HG03066 (cell line): ENCODE measurements at regions not wholly inside any gene's neighbourhood (a gene's known extent, or its start where the extent isn't known, plus 50 kb on each side); places are given as distances from the start of the nearest gene placed in this dataset.

Source experiments
- ATAC-seq: cut with Tn5 transposase; IDR thresholded peaks from one replicate; pipeline ENCODE4 v1.9.1; 2021; ENCODE audit warnings: low read depth; ENCODE audit not compliant: unreplicated experiment

DNA sequence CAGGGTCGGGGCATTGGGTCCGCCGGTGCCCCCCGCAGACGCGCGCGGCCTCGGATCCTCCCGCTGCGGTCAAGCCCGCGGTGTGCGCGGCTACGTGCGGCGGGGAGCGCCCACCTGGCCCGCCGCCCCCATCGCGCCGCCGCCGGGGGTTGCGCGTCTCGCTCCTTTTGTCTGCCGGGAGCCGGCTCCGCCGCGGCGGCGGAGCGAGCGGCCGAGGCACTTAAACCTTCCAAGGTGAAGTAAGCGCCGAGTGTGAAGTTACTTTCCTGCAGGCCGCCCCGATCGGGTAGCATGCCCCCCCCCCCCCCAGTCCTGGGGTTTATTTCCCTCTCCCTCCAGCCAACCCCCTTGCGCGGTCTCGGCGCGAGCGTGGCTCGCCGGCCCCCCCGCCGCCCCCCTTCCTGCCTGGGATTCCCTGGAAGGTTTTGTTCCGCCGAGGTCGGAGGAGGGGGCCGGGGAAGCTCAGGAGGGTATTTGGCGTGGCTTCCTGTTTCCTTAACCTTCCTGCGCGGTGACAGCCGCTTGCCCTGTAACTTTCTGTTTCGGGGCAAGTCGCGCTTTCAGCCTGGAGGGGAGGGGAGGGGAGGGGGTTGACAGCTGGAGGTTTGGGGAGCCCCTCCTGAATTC, 56.6 kb upstream of the GSE1 start:
- ATAC-seq: no peak

DNA sequence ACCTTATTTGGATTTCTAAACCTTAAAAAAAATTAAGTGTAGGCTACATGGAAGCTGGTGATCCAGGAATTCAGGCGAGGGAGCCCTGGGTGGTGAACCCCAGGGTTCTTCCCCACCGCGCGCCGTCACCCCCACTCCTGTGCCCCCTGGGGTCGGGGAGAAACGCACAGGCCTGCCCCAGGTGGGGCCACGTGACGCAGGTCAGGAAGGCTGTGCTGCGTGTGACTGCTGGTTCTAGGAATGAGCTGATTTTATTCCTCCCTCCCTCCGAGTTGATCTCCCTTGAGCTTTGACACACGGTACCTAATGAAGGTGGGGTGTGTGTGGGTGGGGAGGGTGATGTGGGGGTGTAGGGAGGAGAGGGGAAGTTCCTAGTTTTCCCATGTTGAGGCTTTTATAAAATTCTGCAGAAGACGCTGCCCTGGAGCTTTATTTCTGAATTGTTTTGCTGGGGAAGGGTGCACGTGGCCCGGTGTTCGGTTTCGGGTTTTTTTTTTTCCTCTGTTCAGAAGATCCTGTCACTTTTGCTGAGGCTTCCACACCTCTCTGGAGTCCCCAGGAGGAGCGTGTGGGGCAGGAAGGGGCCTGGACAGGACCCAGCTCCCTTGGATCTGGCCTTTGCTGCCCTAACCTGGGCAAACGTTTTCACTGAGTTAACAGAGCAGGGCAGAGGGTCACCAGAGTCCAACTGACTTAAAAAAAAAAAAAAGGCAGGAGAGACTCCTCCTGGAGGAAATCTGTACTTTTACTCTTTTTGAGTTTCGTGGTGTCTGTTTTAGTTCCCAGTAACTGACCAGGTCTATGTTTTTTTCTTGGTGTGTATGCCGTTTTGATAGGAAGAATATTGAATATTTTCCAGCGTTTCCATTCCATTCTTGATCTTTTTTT, 55.8 kb upstream of the GSE1 start:
- no peak for ATAC-seq

DNA sequence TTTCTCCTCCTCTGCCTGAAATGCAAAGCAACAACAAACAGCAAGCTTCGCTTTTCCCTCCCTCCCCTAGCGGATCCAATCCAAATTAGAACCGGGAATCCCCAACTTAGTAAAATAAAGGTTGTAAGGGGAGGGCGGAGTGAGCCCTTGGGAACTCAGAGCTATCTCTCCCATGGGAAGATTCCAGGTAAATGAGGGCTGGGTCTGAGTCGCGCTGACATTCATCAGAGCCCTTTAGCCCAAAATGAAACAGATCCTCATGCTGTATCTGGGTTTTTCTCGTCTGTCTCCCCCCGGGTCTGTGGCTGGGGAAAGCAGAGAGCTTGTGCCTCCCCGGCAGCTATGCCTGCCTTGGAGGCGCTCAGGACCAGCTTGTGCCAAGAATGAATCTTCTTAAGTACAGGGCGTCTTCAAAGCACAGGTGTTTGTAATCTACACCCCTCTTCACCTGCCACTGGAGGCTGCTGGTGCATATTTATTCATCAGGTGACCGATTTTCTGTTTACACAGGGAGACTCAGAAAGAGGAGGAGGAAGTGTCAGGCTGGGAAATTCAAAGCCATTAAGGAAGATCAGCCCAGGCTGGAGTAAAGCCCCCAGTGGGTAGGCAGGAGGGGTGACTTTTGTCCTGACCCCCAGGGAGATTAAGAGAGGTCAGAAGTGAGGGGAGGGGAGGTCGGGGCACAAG, 55.0 kb upstream of the GSE1 start:
- no peak for ATAC-seq

DNA sequence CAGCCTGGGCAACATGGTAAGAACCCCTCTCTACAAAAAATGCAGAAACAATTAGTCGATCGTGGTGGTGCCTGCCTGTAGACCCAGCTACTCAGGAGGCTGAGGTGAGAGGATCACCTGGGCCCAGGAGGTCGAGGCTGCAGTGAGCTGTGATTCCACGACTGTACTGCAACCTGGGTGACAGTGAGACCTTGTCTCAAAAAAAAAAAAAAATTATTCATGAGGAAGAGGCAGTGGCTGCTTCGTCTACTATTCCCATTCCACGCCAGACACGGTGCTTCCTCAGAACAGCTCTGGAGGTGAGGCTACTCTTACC, 52.2 kb upstream of the GSE1 start:
- no peak for ATAC-seq

DNA sequence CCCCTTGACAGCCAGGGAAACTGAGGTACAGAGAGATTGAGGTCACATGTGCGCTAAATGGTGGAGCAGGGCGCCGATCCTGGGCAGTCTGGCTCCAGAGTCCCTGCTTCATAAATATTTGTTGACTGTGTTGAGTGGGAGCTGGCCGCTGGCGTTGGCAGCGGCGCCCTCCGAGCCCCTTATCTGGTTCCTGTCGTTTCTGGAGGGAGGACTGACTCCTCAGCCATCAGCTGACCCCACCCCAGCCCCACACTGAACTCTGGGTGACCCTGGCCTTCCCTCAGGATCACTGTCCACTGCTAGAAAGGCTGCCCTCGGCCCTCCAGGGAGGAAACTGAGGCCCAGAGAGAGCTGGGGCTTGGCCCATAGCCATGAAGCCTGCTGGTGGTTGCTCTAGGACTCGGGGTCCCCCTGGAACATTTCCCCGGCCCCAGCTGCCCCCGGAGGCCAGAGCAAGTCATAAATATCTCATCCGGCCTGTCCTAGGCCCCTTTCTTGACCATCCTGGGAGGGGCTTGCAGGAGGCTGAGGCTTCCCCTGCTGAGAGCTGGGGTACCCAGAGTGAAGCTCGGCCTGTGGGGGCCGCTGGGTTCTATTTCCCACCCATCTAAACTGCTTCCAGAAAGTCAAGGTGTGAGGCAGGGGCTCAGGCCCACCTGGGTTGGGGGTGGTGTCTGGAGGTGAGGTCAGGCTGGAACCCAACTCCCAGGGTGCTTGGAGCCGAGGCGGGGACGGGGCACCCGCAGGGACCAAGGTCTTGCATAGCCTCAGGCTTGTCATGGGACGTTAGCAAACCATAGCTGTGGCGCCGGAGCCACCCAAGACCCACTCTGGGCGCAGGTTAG, 51.7 kb upstream of the GSE1 start:
- no peak for ATAC-seq

DNA sequence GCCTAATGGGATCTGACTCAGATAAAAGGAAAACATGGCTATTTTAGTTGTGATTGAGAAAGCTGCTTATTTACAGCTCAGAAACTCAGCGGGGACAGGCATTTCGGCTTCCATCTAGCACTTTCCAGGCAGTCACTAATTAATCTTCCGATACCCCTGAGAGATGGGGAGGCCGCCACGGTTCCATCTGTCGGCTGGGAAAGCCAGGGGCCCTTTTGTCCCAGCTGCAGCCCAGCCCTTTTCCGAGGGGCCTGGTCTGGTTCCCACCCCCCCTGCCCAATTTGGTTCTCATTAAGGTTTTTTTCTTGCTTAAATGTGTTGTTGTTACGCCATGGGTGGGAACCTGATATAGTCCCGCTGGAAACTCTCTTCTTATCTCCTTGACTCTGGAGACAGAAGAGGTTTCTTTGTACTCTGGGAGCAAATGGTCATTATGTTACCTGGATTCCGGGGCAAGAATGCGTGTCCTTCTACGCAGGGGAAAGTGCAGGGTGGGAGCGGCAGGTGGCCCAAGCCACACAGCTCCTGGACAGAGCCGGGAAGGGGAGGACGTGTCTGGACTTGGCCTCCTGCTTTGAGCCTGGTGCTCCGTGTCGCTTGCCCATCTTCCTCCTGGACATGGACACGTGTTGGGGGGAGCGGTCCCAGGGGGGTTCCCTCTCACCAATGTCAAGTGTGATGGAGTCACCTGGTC, 50.9 kb upstream of the GSE1 start:
- ATAC-seq: no peak

DNA sequence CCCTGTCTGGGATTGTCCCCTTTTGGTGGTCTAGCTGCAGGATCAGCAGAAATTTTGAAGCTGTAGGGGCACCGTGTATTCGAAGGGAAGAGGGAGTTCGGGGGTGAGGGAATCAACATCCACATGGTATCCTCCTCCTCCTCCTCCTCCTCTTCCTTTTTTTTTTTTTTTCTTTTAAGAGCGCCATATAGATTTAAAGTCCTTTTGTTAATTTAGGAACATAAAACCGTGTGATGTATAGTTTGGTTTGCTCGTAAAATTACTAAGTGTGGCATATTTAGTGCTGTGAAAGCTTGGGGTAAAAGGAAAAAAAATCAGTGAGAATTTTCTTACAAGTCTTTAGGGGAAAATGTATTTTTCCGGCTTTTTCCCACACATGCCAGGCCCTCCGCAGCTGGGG, 50.1 kb upstream of the GSE1 start:
- no peak for ATAC-seq
